Activated CD8-positive, alpha-beta memory T cell treated with anti-CD3 and anti-CD28 coated beads, Interleukin-2, amount 10 ng/mL, durations not matched to agents 7 days and 5 days (primary cell): ENCODE measurements at regions not wholly inside any gene's neighbourhood (a gene's known extent, or its start where the extent isn't known, plus 50 kb on each side); places are given as distances from the start of the nearest gene placed in this dataset.

Experiments
- ATAC-seq: fragments of 150-1000 bp; cut with Tn5 transposase; one replicate; pipeline ENCODE4 v1.10.0; 2021; ENCODE audit warnings: moderate library complexity
- CTCF ChIA-PET: fragments of 350-600 bp; sonication (Branson Sonifier 250); formaldehyde crosslinking; loops from one replicate; lab custom pipeline; 2021; ENCODE audit warnings: antibody characterized with exemption; lab: Charles Lee
- DNase-seq: peaks from one replicate; pipeline ENCODE4 v3.0.0-alpha.2; 2020
- H3K27ac Mint-ChIP-seq: one replicate; pipeline ENCODE4 v1.8.0; 2021; ENCODE audit warnings: mild to moderate bottlenecking, mixed read lengths
- H3K27me3 Mint-ChIP-seq: one replicate; pipeline ENCODE4 v1.8.0; 2021; ENCODE audit warnings: mixed read lengths
- H3K36me3 Mint-ChIP-seq: one replicate; pipeline ENCODE4 v1.8.0; 2021; ENCODE audit warnings: mild to moderate bottlenecking, mixed read lengths
- H3K4me1 Mint-ChIP-seq: one replicate; pipeline ENCODE4 v1.8.0; 2021; ENCODE audit warnings: mixed read lengths
- H3K4me3 Mint-ChIP-seq: one replicate; pipeline ENCODE4 v1.8.0; 2021; ENCODE audit warnings: mild to moderate bottlenecking, moderate library complexity, mixed read lengths
- H3K9me3 Mint-ChIP-seq: one replicate; pipeline ENCODE4 v1.8.0; 2022; ENCODE audit warnings: low read depth, mixed read lengths

DNA sequence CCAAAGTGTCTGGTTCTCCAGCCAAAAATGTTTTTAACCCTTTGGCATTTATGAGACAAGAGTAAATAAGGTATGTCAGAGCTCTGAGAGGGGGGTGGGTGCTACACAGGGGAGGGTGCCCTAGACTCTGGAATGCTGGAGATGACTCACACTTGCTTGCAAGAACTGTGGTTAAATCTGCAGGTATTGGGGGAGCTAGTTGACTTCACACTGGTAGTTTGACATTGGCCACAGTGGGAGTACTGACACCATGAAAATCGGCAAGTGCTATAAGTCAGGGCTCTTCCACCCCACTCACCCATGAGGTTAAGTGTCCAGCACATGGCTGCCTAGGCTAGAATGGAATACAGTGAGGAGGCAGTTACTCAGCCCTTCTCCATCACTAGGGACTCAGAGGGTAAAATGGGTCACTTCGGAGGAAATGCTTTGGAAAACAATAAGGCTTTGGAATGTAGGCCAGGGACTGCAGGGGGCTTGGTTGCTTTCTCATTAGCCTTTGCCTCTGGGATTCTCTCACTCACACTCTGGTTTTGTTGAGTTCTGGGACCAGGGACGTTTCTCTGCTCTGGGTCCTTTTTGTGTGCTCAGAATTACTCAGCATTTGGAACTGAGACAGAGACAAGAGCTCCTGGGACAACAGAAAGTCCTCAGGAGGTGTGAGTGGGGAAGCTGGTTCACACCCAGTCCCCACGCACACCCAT is 91.6 kb downstream of the ACKR3 start:
- no peak overlapping the region for H3K27ac Mint-ChIP-seq
- H3K4me1 Mint-ChIP-seq: no peaks in the 10 kb centered on the region
- peaks cover 24% of the 10 kb centered on the region for H3K27me3 Mint-ChIP-seq
- no peak for DNase-seq
- H3K4me3 Mint-ChIP-seq: no peak overlapping the region
- no peaks in the 10 kb centered on the region for H3K9me3 Mint-ChIP-seq
- ATAC-seq: no peak
- no peaks in the 10 kb centered on the region for H3K36me3 Mint-ChIP-seq
- CTCF ChIA-PET: no interaction called here

DNA sequence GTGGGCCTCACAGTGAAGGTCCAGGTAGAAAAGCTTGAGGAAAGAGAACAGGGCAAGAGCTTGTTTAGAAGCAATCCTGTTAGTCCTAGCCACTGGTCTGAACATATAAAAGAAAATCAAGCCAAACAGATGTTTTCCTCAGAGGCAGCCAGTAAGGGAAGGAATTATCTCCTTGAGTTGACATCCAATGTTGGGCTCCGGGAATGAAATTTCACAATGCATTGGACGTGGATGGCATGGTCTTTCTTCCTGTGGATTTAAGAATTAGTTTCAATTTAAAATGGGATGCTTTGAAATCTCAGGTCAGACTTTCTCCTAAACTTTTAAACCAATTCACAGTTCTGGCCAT is 92.1 kb downstream of the ACKR3 start:
- no peak for DNase-seq
- Mint-ChIP-seq H3K4me1 (no peaks in the 10 kb centered on the region), H3K4me3 (no peak overlapping the region), H3K9me3 (no peaks in the 10 kb centered on the region), H3K36me3 (no peaks in the 10 kb centered on the region), H3K27me3 (peaks cover 24% of the 10 kb centered on the region), H3K27ac (no peak overlapping the region)
- CTCF ChIA-PET: no interaction called here
- ATAC-seq: no peak

DNA sequence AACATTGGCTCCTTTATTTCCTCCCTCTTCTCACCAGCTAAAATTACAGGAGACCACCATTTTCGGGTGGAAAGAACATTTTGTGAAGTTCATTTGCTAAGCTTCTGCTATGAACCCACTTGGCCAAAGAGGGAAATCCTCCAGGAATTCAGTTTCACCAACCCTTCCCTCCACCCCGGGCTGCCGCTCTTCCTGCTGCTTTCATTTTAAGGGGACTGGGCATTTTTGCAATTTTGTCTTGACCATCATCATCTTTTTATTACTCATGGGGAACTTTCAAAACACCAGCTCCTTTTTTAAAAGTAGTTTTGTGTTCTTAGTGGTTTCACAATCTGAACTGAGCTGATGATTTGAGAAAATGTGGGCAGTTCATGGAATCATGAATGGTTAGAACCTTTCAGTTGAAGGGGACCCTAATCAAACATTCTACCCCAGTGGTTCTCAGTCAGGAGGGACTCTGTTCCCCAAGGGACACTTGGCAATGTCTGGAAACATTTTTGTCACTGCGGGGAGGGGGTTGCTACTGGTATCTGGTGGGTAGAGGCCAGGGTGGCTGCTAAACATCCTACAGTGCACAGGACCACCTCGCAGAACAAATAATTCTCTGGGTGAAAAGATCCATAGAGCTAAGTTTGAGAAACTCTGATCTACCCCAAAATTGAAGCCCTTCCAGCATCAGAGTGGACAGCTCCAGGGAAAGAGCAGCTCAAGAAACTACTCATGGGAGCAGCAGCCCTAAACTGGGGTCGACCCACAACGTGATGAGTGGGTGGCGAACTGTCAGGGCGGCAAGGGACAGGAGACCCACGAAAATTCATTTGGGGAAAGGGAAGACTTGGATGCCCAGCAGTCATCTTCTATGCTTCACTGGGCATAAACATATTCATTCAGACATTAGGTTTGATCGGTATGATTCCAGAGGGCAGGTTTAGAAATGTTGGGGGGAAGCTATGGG is 92.9 kb downstream of the ACKR3 start:
- ATAC-seq: no peak
- peaks cover 24% of the 10 kb centered on the region for H3K27me3 Mint-ChIP-seq
- H3K4me3 Mint-ChIP-seq: no peak overlapping the region
- no peaks in the 10 kb centered on the region for H3K9me3 Mint-ChIP-seq
- no peaks in the 10 kb centered on the region for H3K36me3 Mint-ChIP-seq
- no peaks in the 10 kb centered on the region for H3K4me1 Mint-ChIP-seq
- no peak for DNase-seq
- H3K27ac Mint-ChIP-seq: no peak overlapping the region
- CTCF ChIA-PET: no interaction called here

DNA sequence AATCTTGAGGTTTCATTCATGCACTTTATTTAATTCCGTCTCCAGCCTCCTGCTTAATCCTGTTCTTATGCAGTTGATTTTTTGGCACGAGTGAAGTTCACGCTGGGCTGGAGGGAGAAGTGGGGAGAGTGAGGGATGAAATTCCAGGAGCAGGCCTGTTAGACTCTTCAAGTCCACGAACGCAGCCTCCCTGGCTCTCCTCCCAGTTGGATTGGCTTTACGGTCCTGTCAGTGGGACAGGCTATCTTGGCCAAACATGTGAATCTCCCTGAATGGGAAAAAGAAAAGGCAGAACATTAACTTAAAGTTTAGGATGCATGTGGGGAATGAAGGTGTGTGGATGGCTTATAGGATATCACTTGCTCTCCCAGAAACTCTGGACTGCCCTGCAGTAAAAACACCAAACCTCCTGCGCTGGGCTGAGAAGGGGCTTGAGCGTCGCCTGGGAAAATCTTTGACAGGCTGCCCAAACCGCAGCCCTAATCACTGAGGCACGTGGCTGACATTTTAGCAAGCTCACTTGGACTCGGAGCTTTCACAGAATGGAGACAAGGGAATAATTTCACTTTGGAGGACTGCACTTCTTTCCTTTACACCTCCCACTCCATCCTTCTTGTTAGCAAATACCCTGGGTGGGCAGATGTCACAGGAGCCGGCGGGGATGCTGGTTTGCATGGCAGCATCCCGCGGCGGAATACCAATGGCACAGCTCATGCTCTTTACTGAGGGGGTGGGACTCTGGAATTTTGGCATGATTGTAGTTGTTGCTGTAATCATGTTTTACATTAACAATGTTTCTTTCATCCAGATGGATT is 93.9 kb downstream of the ACKR3 start:
- DNase-seq: no peak
- CTCF ChIA-PET: no interaction called here
- H3K9me3 Mint-ChIP-seq: no peaks in the 10 kb centered on the region
- peaks cover 21% of the 10 kb centered on the region for H3K27me3 Mint-ChIP-seq
- no peaks in the 10 kb centered on the region for H3K36me3 Mint-ChIP-seq
- no peak overlapping the region for H3K27ac Mint-ChIP-seq
- no peak for ATAC-seq
- no peaks in the 10 kb centered on the region for H3K4me1 Mint-ChIP-seq
- no peak overlapping the region for H3K4me3 Mint-ChIP-seq

DNA sequence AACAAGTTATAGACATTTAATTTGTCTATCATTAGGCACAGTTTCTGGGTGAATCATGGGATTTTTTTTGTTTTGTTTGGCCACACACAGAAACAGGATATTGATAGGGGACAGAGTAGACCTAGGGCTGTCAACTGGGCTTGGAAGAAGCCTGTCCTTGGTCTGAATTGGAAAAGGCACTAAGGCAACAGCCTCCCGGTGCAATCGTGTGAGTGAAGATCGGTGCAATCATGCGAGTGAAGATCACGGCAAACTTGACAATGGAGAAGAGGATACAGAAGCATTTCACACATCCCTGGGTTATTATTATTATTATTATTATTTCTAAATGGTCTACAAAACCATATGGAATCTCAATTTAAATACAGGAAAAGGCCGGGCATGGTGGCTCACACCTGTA is 94.5 kb downstream of the ACKR3 start:
- ATAC-seq (no peak), DNase-seq (no peak)
- Mint-ChIP-seq H3K27ac (no peak overlapping the region), H3K27me3 (peaks cover 21% of the 10 kb centered on the region), H3K4me1 (no peaks in the 10 kb centered on the region), H3K9me3 (no peaks in the 10 kb centered on the region), H3K36me3 (no peaks in the 10 kb centered on the region), H3K4me3 (no peak overlapping the region)
- CTCF ChIA-PET: no interaction called here

DNA sequence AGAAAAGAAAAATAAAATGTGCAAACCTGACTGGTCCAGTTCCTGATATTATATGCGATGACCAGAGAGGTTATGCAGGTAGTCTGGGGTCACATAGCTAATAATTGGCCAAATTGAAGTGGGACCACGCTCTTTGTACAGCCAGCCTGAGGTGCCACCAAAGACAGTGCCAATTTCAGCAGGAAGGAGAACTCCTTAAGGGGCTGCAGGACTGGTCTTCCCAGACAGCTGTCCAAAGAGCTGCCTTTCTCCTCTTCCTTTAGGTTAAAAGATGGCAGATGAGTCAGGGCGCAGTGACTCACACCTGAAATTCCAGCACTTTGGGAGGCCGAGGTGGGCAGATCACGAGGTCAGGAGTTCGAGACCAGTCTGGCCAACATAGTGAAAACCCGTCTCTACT is 95.5 kb downstream of the ACKR3 start:
- no peaks in the 10 kb centered on the region for H3K4me1 Mint-ChIP-seq
- CTCF ChIA-PET: no interaction called here

DNA sequence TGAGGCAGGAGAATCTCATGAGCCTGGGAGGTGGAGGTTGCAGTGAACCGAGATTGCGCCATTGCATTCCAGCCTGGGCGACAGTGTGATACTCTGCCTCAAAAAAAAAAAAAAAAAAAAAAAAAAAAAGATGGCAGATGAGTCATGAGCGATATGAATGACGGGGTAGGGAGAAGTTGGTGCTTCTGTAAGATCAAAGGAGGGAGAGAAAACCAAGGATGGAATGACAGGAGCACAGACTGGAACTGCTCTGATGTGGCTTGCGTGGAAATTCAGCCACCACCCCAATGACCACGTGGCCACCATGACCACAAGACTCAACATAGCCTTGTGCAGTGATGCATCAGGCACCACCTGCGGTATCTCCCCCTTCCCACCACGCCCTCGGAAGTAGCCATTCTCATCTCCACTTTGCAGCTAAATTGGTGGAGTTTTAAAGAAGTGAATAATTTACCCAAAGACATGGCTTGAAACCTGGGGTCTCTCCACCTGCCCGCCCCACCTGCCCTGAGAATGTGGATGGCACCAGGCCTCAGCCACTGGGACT is 96.0 kb downstream of the ACKR3 start:
- DNase-seq (no peak), ATAC-seq (no peak)
- no peak overlapping the region for H3K27ac Mint-ChIP-seq
- H3K36me3 Mint-ChIP-seq: no peaks in the 10 kb centered on the region
- no peaks in the 10 kb centered on the region for H3K4me1 Mint-ChIP-seq
- H3K4me3 Mint-ChIP-seq: no peak overlapping the region
- no peaks in the 10 kb centered on the region for H3K9me3 Mint-ChIP-seq
- CTCF ChIA-PET: no interaction called here
- peaks cover 21% of the 10 kb centered on the region for H3K27me3 Mint-ChIP-seq

More for the DNA sequence above, 95.5 kb downstream of the ACKR3 start:
- no peaks in the 10 kb centered on the region for H3K9me3 Mint-ChIP-seq
- H3K27me3 Mint-ChIP-seq: peaks cover 21% of the 10 kb centered on the region
- no peak for ATAC-seq
- H3K4me3 Mint-ChIP-seq: no peak overlapping the region
- DNase-seq: no peak
- H3K36me3 Mint-ChIP-seq: no peaks in the 10 kb centered on the region
- H3K27ac Mint-ChIP-seq: no peak overlapping the region

DNA sequence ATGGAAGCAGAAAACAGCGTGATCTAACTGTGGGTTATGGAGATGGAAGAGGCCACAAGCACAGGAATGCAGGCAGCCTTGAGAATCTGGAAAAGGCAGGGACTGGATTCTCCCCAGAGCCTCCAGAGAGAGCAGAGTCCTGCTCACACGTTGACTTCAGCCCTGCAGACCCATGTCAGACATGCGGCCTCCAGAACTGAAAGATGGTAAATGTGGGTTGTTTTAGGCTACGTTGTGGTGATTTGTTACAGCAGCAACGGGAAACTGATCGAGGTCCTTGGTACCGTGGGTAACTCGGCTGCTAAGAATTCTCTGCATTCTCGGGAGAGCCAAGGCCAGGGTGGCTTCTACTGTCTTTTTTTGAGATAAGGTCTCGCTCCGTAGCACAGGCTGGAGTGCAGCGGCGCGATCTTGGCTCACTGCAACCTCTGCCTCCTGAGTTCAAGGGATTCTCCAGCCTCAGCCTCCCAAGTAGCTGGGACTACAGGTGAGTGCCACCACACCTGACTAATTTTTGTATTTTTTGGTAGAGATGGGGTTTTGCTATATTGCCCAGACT is 97.1 kb downstream of the ACKR3 start:
- Mint-ChIP-seq H3K36me3 (no peaks in the 10 kb centered on the region), H3K4me1 (no peaks in the 10 kb centered on the region)
- CTCF ChIA-PET: no interaction called here

DNA sequence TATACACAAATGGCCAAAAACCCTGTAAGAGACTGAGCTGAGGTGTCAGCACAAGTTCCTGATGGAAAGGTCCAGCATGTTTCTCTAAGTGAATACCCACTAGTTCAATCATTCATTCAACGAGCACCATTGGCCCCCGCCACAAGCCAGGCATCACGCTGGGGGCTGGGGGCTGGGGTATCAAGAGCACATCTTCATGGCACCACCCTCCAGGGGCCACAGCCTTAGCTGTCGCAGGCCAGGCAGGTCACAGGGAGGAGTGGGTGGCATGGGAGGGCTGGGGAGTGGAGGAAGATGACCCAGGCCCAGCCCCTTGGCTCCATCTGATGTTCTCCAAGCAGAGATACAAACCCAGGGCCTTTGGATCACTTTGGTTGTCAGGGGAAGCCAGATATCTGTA is 97.9 kb downstream of the ACKR3 start:
- H3K27me3 Mint-ChIP-seq: peaks cover 6% of the 10 kb centered on the region
- ATAC-seq (no peak), DNase-seq (no peak)
- H3K27ac Mint-ChIP-seq: no peak overlapping the region
- CTCF ChIA-PET: no interaction called here
- H3K36me3 Mint-ChIP-seq: no peaks in the 10 kb centered on the region
- H3K9me3 Mint-ChIP-seq: no peaks in the 10 kb centered on the region
- no peaks in the 10 kb centered on the region for H3K4me1 Mint-ChIP-seq
- H3K4me3 Mint-ChIP-seq: no peak overlapping the region

More for the DNA sequence above, 97.1 kb downstream of the ACKR3 start:
- no peaks in the 10 kb centered on the region for H3K9me3 Mint-ChIP-seq
- no peak for DNase-seq
- no peak overlapping the region for H3K27ac Mint-ChIP-seq
- H3K27me3 Mint-ChIP-seq: peaks cover 14% of the 10 kb centered on the region
- no peak for ATAC-seq
- no peak overlapping the region for H3K4me3 Mint-ChIP-seq

DNA sequence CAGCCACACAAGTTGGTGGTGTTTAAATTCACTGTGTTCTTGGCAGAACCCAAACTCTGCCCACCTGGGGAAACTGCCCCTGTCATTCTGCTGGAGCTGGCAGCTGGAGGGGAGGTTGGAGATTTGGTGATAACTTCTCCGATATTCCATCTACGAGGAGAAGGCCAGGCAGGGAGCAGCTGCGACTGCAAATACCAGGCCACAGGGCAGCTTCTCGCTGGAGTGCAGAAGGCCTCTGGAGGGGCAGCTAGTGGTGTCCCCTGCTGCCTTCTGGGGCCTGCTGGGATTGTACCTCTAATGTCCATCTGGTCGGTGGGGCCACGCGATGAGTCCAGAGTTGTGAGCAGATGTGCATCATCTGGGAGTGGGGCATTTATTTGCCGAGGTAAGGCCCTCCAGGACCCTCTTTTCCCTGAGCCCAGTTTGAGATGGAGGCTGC is 98.9 kb downstream of the ACKR3 start:
- Mint-ChIP-seq H3K27me3 (peaks cover 2% of the 10 kb centered on the region), H3K27ac (no peak overlapping the region), H3K4me3 (no peak overlapping the region), H3K4me1 (no peaks in the 10 kb centered on the region), H3K36me3 (no peaks in the 10 kb centered on the region), H3K9me3 (no peaks in the 10 kb centered on the region)
- ATAC-seq: no peak
- DNase-seq: no peak
- CTCF ChIA-PET: no interaction called here

DNA sequence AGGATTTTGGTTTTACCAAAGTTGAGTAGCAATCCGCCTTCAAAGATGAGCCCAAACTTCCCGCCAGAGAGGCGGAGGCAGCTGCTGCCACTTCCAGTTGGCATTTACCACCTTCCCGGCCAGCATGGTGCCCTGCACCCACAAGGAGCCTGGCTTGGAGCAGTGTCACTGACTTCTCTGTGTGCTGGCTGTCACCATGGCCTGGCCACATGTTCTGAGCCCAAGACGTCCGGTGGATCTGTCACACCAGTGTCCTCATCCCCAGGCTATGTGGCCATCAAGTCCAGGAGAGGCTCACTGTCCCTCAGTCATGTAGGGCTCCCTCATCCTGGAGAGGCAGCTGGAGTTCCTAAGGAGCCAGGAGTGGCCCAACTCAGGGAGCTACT is 100.6 kb downstream of the ACKR3 start:
- no peaks in the 10 kb centered on the region for H3K9me3 Mint-ChIP-seq
- CTCF ChIA-PET: no interaction called here
- ATAC-seq (no peak), DNase-seq (no peak)
- H3K4me1 Mint-ChIP-seq: no peaks in the 10 kb centered on the region
- H3K27me3 Mint-ChIP-seq: peaks cover 5% of the 10 kb centered on the region
- no peak overlapping the region for H3K4me3 Mint-ChIP-seq
- no peak overlapping the region for H3K27ac Mint-ChIP-seq
- no peaks in the 10 kb centered on the region for H3K36me3 Mint-ChIP-seq

DNA sequence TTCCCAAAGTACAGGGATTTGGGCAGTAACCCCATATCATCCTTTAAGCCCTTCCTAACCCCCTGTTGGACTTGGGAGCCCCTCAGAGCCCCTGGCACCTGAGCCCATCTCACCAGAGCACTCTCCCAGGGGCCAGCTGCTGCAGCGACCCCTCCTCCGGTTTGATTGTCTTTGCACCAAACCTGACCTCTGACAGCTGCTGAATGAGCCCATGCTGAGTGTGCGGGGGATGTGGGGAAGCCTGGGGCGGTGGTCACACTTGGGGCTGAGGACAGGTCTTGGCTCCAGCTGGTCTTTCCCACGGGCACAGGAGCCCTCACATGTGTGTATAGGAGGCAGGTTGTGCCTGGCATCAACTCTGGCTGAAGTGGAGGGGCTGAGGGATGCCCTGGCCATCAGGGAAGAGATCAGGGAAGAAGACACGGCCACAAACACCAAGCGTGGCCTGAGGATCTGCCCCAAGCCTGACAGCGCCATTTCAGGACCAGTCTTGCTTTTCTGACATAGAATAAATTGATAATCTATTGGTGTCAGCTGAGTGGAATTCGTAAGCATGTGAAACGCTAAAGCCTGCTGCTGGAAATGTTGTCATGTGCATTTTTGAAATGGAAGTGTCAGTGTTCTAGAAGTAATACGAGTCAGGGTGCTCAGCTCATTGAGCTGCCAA is 102.4 kb downstream of the ACKR3 start:
- Mint-ChIP-seq H3K27ac (no peak overlapping the region), H3K36me3 (no peaks in the 10 kb centered on the region), H3K4me1 (no peaks in the 10 kb centered on the region), H3K4me3 (no peak overlapping the region), H3K9me3 (no peaks in the 10 kb centered on the region), H3K27me3 (peaks cover 19% of the 10 kb centered on the region)
- no peak for DNase-seq
- CTCF ChIA-PET: no interaction called here
- ATAC-seq: no peak

DNA sequence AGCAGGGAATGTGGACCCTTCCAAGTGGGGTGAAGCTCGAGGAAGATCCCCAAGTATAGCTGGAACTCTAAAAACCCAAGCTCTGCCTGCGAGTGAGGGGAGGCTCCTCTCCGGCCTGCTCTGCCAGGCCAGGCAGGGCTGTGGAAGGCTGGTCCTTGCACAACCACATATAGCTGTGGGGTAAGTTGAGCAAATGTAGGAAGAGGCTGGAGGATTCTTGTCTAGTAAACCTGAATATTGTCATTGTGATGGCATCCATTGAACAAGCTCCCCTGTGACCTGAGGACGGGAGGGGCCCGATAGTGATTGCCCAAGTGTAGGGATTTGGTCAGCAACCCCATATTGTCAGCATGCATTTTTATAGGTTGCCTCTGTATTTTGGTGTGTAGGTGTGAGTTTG is 103.0 kb downstream of the ACKR3 start:
- DNase-seq (no peak), ATAC-seq (no peak)
- no peaks in the 10 kb centered on the region for H3K36me3 Mint-ChIP-seq
- H3K27ac Mint-ChIP-seq: no peak overlapping the region
- H3K4me1 Mint-ChIP-seq: no peaks in the 10 kb centered on the region
- H3K9me3 Mint-ChIP-seq: no peaks in the 10 kb centered on the region
- H3K4me3 Mint-ChIP-seq: no peak overlapping the region
- peaks cover 24% of the 10 kb centered on the region for H3K27me3 Mint-ChIP-seq
- CTCF ChIA-PET: no interaction called here
